Islet precursor cell (in vitro differentiated cells): ENCODE measurements at regions not wholly inside any gene's neighbourhood (a gene's known extent, or its start where the extent isn't known, plus 50 kb on each side); places are given as distances from the start of the nearest gene placed in this dataset.

Source experiments
- DNase-seq: peaks from one replicate; pipeline ENCODE4 v3.0.0-alpha.2; 2018

GRCh38 chr15:62558640-62559380, 393.7 kb upstream of the C2CD4B start:
- DNase-seq = no peak

GRCh38 chr15:62559381-62559733, 394.3 kb upstream of the C2CD4B start:
- no peak for DNase-seq

- peak; percentile 70 for DNase-seq
Measured at GRCh38 chr15:62561059-62561519, 396.0 kb upstream of the C2CD4B start.

GRCh38 chr15:62561571-62561970, 396.5 kb upstream of the C2CD4B start:
- DNase-seq = peak; percentile 68

- no peak for DNase-seq
Measured at GRCh38 chr15:62564886-62565633, 400.0 kb upstream of the C2CD4B start.

GRCh38 chr15:62565634-62566026, 400.5 kb upstream of the C2CD4B start:
- DNase-seq = no peak

GRCh38 chr15:62566248-62566647, 401.2 kb upstream of the C2CD4B start:
- DNase-seq = peak; percentile 67

GRCh38 chr15:62567501-62567900, 402.4 kb upstream of the C2CD4B start:
- no peak for DNase-seq

- DNase-seq = no peak
Measured at GRCh38 chr15:62568004-62568403, 402.9 kb upstream of the C2CD4B start.

GRCh38 chr15:62568702-62569101, 403.6 kb upstream of the C2CD4B start:
- DNase-seq = no peak

GRCh38 chr15:62569460-62570404, 404.6 kb upstream of the C2CD4B start:
- no peak for DNase-seq

- DNase-seq = no peak
Measured at GRCh38 chr15:62570405-62570783, 405.3 kb upstream of the C2CD4B start.

GRCh38 chr15:62571072-62571471, 406.0 kb upstream of the C2CD4B start:
- DNase-seq = no peak

- DNase-seq = no peak
Measured at GRCh38 chr15:62572797-62573196, 407.7 kb upstream of the C2CD4B start.

GRCh38 chr15:62573876-62574275, 408.8 kb upstream of the C2CD4B start:
- no peak for DNase-seq

GRCh38 chr15:62578546-62578945, 413.5 kb upstream of the C2CD4B start:
- no peak for DNase-seq

GRCh38 chr15:62578960-62579359, 413.9 kb upstream of the C2CD4B start:
- no peak for DNase-seq

- DNase-seq = no peak
Measured at GRCh38 chr15:62579842-62580241, 414.8 kb upstream of the C2CD4B start.

- DNase-seq = no peak
Measured at GRCh38 chr15:62582580-62582979, 417.5 kb upstream of the C2CD4B start.

- no peak for DNase-seq
Measured at GRCh38 chr15:62584301-62585235, 419.5 kb upstream of the C2CD4B start.

- DNase-seq = no peak
Measured at GRCh38 chr15:62588938-62589670, 424.0 kb upstream of the C2CD4B start.
